Activated CD8-positive, alpha-beta memory T cell treated with anti-CD3 and anti-CD28 coated beads for 36 hours (primary cell): ENCODE measurements at regions not wholly inside any gene's neighbourhood (a gene's known extent, or its start where the extent isn't known, plus 50 kb on each side); places are given as distances from the start of the nearest gene placed in this dataset.
"Not testable (repeated sequence)": the region's sequence is repeated elsewhere in the genome, so short reads cannot be mapped to it uniquely, and the experiment has no call there.

Experiments used
- CTCF ChIA-PET: fragments of 350-600 bp; sonication (Branson Sonifier 250); formaldehyde crosslinking; loops from one replicate; lab custom pipeline; 2021; ENCODE audit warnings: antibody characterized with exemption; lab: Charles Lee
- POLR2A ChIA-PET: fragments of 350-600 bp; sonication (Branson Sonifier 250); formaldehyde crosslinking; loops from one replicate; lab custom pipeline; 2021; ENCODE audit warnings: antibody characterized with exemption; lab: Charles Lee

- ChIA-PET CTCF (no interaction called here), POLR2A (no interaction called here)
Observed at GRCh38 chr5:28707706-28708105, 1669.3 kb upstream of the CDH9 start.

GRCh38 chr5:28703651-28704260 lies 1665.4 kb upstream of the CDH9 start:
- ChIA-PET CTCF (no interaction called here), POLR2A (no interaction called here)

DNA sequence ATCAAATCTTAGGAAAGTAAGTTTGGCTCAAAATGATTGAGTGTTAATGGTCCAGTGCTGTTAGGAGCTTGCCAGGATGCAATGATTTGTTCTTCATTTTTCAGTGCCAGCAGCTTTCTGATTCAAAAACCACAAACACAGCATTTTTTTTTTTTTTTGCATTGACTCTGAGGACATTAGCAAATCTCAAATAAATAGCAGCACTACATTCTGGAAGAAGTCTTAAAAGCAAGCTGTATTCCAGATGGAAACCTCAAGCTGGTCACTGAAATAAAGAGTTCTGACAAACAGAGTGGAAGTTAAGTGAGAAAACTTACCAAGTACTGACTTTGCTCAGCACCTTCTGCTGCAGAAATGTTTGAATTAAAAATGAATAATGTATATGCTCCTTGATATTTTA lies 1653.1 kb upstream of the CDH9 start:
- CTCF ChIA-PET = interaction anchor here (0.7 kb wide), 1 partner anchor 1721 kb away, joined by 3 read pairs; no protein-coding TSS in a partner anchor

DNA sequence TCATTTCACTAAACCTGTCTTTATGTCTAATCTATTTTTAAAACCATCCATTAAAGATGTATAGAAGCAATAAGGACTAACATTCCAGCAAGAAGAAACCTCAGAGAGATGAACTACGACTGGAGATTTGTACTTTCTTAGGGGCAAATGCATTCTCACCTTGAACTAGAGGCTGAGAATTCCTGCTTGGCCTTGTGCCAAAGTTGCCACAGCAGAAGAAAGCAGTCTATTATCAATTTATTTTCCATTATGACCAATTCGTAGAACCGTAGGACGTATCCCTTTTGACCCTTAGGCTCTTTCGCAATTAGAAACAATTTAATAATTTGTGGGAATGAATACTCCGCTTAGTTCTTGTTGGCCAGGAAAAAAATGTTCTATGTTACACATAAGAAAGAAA lies 1647.4 kb upstream of the CDH9 start:
- POLR2A ChIA-PET = no interaction called here
- CTCF ChIA-PET = no interaction called here

More for the DNA sequence above, 1653.1 kb upstream of the CDH9 start:
- POLR2A ChIA-PET = no interaction called here

GRCh38 chr5:28678899-28679298 lies 1640.5 kb upstream of the CDH9 start:
- CTCF ChIA-PET = no interaction called here

DNA sequence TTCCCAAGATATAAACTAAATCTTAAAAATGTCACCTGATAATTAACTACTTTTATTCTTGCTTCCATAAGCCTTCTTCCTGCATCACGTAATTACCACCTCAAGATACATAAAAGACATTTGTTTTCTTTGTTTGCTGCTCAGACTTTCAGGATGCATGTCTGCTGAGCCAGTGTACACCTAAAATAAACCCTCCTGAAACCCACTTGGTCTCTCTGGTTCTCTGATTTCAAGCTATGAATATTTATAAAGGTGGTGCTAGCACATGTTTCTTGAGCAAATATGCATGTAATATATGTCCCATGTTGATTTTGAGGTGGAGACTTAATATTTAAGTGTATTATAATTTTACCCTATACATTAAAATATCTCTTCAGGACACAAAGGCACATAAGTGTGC lies 1627.7 kb upstream of the CDH9 start:
- POLR2A ChIA-PET = no interaction called here
- CTCF ChIA-PET = no interaction called here

More at GRCh38 chr5:28678899-28679298, 1640.5 kb upstream of the CDH9 start:
- POLR2A ChIA-PET = no interaction called here

DNA sequence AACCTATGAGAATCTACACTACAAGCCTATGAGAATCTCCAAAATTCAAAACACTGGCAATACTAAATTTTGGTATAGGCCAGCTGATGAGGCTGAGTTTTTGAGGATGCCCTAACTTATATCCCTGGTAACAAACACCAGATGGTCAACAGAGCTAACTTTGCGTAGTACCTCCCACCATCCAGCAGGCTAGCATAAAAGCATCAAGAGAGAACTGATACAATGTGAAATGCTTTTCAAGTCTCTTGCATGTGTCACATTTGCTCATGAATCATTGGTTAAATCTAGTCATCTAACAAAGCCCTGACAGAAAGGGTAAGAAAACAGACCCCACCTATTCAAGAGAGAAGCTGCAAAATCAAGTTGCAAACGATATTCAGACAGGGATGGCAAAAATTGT lies 1609.7 kb upstream of the CDH9 start:
- ChIA-PET CTCF (no interaction called here), POLR2A (no interaction called here)

- ChIA-PET CTCF (no interaction called here), POLR2A (no interaction called here)
Observed at GRCh38 chr5:28632607-28633006, 1594.2 kb upstream of the CDH9 start.

GRCh38 chr5:28603869-28604268 lies 1565.5 kb upstream of the CDH9 start:
- ChIA-PET POLR2A (no interaction called here), CTCF (no interaction called here)

GRCh38 chr5:28602429-28602828 lies 1564.0 kb upstream of the CDH9 start:
- ChIA-PET POLR2A (no interaction called here), CTCF (no interaction called here)

DNA sequence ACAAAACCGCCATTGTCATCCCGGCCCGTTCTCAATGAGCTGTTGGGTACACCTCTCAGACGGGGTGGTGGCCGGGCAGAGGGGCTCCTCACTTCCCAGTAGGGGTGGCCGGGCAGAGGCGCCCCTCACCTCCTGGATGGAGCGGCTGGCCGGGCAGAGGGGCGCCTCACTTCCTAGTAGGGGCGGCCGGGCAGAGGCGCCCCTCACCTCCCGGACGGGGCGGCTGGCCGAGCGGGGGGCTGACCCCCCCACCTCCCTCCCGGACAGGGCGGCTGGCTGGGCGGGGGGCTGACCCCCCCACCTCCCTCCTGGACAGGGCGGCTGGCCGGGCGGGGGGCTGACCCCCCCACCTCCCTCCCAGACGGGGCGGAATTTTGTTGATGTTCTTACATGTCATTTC lies 1558.3 kb upstream of the CDH9 start:
- CTCF ChIA-PET, POLR2A ChIA-PET: not testable (repeated sequence)

- ChIA-PET POLR2A (no interaction called here), CTCF (no interaction called here)
Observed at GRCh38 chr5:28580616-28581015, 1542.2 kb upstream of the CDH9 start.

DNA sequence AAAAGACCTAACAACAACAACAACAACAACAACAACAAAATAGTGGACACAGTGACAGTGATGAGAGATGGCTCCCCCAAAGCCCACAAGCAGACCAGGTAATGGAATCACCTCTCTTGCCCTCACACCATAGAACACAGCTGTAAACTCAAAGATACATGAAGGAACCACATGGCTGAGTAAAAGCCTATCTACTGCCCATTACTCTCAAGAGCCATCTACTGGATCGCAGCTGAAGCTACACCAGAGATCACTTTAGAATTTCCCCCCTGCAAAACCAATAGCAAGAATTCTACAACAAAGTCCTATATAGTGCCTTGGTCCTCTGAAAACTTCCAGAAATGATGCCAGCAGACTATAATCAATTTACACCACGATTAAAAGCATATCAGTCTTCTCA lies 1537.6 kb upstream of the CDH9 start:
- ChIA-PET CTCF (no interaction called here), POLR2A (no interaction called here)

DNA sequence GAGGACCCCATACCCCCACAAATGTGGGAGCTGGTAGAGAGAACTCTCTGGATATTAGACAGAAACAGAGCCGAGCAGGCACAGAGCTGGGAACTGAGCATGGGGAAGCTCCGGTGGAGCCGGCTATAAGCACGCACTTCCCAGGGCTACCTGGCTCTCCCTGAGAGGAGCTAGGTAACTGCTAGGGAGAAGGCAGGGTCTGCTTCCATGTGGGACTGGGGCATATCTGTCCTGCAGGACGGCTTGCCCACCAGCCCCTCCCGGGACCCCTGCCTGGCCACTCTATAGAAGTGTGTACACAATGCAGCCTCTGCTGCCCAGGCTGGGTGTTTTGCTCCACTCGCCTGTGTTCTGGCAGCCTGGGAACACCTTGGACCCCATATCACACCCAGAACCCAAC lies 1537.0 kb upstream of the CDH9 start:
- CTCF ChIA-PET = no interaction called here
- POLR2A ChIA-PET = no interaction called here

GRCh38 chr5:28574606-28575005 lies 1536.2 kb upstream of the CDH9 start:
- POLR2A ChIA-PET = no interaction called here
- CTCF ChIA-PET = no interaction called here

DNA sequence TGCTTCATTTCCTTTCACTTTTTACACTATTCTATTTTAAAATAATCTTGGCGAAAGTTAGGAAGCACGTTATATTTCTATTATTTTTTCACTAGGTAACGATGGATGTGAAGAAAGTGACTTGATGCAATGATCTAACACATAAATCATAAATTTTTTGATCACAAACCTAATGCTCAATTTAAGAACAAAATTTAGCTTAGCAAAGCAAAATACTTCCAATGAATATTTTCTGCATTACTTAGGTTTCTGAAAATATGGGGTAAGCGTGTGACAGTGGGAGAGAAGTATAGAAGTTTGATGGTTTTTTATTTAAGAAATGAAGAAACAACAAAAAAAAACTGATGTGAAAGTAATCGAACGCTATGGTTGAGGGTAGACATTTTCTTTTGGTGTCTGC lies 1528.7 kb upstream of the CDH9 start:
- POLR2A ChIA-PET = no interaction called here
- CTCF ChIA-PET = no interaction called here

GRCh38 chr5:28561522-28561921 lies 1523.1 kb upstream of the CDH9 start:
- CTCF ChIA-PET = no interaction called here
- POLR2A ChIA-PET = no interaction called here

- CTCF ChIA-PET = no interaction called here
- POLR2A ChIA-PET = no interaction called here
Observed at GRCh38 chr5:28558196-28558595, 1519.8 kb upstream of the CDH9 start.

DNA sequence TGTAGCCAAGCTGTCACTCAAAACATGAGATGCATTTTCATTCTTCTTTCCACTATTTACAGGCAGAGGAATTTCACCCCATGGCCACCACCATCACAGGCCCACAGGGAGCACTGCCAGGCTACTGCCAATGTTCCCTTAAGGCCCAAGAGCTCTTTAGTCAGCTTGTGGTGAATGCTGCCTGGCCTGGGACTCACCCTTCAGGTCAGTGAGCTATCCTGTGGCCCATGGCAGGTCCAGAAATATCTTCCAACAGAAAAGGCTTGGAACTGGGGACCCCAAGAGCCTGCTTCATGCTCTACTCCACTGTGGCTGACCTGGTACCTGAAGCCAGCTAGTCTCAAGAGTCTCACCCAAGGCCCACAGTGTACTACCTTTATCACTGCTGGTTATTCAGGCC lies 1518.7 kb upstream of the CDH9 start:
- CTCF ChIA-PET = no interaction called here
- POLR2A ChIA-PET = no interaction called here

DNA sequence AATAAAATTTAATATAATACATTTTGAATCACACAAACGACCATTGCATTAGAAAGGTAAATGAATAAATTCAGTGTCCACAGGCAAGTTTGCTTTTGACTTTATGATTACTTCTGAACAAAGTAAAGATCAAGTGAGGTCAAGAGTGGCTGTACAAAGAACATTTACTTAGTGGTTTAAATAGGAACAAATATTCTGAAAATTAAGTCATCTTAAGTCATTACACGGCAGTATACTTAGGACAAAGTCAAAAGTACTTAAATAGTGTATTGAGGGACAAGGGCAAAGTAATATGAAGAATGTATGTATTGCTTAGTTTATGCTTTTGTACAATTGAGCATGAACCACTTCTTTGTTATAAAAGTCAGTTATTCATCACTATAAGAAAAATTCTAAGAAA lies 1511.2 kb upstream of the CDH9 start:
- ChIA-PET POLR2A (no interaction called here), CTCF (no interaction called here)

GRCh38 chr5:28548856-28549255 lies 1510.5 kb upstream of the CDH9 start:
- ChIA-PET POLR2A (no interaction called here), CTCF (no interaction called here)

DNA sequence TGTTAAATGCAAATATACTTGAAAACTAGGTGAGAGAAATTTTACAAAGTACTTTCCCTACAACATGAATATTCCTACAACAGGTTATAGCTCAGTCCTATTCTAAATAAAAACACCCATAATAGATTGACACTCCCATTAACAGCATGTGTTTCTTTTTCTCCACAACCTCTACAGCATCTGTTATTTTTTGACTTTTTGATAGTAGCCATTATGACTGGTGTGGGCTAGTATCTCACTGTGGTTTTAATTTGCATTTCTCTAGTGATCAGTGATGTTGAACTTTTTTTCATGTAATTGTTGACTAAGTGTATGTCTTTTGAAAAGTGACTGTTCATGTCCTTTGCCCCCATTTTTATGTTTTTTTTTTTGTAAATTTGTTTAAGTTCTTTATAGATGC lies 1506.1 kb upstream of the CDH9 start:
- CTCF ChIA-PET = no interaction called here
- POLR2A ChIA-PET = no interaction called here
